ENCODE measurements at regions not wholly inside any gene's neighbourhood (a gene's known extent, or its start where the extent isn't known, plus 50 kb on each side); places are given as distances from the start of the nearest gene placed in this dataset.

GRCh38 chr19:5225486-5226345 lies 114.9 kb downstream of the PTPRS start:
- no peaks in the 10 kb centered on the region for H3K9me2 ChIP-seq (replicated peaks; ENCODE audit: low read length)
- no peak overlapping the region for H3K9ac ChIP-seq (ENCODE audit: low read length)
- H3K4me3 ChIP-seq (ENCODE audit: low read length), result no peak overlapping the region
- H3K9me3 ChIP-seq (ENCODE audit: low read length), result no peaks in the 10 kb centered on the region
- intact Hi-C loops (cut with micrococcal nuclease), result loop anchor here (5.0 kb wide), 2 partner anchors 53 to 178 kb away; no protein-coding TSS in a partner anchor
- no TSS peak for BruUV-seq (replicated peaks)
- H2AFZ ChIP-seq (ENCODE audit: low read length), result no peak overlapping the region
- ChIA-PET CTCF (no interaction called here), POLR2A (ENCODE audit: unreplicated experiment) (no interaction called here)
- peaks cover 15% of the 10 kb centered on the region for H3K4me1 ChIP-seq (ENCODE audit: insufficient read depth, low read length)
- no peak for TF ChIP-seq EZH2phosphoT487 (IDR thresholded peaks at IDR 0.05; ENCODE audit: borderline replicate concordance, low read length)
- TF ChIP-seq CTCF (conservative IDR thresholded peaks at IDR 0.05; ENCODE audit: low read depth, low read length), result peak; percentile 71
- H3K4me2 ChIP-seq (ENCODE audit: low read length), result no peak overlapping the region
- DNase-seq (no peak), ATAC-seq (no peak)
- H3K79me2 ChIP-seq (ENCODE audit: low read length), result no peaks in the 10 kb centered on the region
- no peaks in the 10 kb centered on the region for H3K27me3 ChIP-seq (ENCODE audit: low read length)
- no peaks in the 10 kb centered on the region for H4K20me1 ChIP-seq (ENCODE audit: low read length)
- H3K27ac ChIP-seq (ENCODE audit: low read length), result no peak overlapping the region
- H3F3A ChIP-seq (ENCODE audit: low read length, unreplicated experiment), result peaks cover 5% of the 10 kb centered on the region
- H3K36me3 ChIP-seq (ENCODE audit: low read depth, low read length), result no peaks in the 10 kb centered on the region

- intact Hi-C loops (cut with micrococcal nuclease), result no loop called here
- no TSS peak for BruUV-seq (replicated peaks)
- no peak overlapping the region for H3K27ac ChIP-seq (ENCODE audit: low read length)
- H3K27me3 ChIP-seq (ENCODE audit: low read length), result no peaks in the 10 kb centered on the region
- no peaks in the 10 kb centered on the region for H4K20me1 ChIP-seq (ENCODE audit: low read length)
- no peak overlapping the region for H2AFZ ChIP-seq (ENCODE audit: low read length)
- peaks cover 6% of the 10 kb centered on the region for H3K4me1 ChIP-seq (ENCODE audit: insufficient read depth, low read length)
- ChIA-PET CTCF (no interaction called here), POLR2A (ENCODE audit: unreplicated experiment) (no interaction called here)
- no peaks in the 10 kb centered on the region for H3K9me3 ChIP-seq (ENCODE audit: low read length)
- no peaks in the 10 kb centered on the region for H3K9me2 ChIP-seq (replicated peaks; ENCODE audit: low read length)
- no peak overlapping the region for H3K4me3 ChIP-seq (ENCODE audit: low read length)
- TF ChIP-seq EZH2 (IDR thresholded peaks at IDR 0.05; ENCODE audit: low read length, unreplicated experiment) (no peak), EZH2phosphoT487 (IDR thresholded peaks at IDR 0.05; ENCODE audit: borderline replicate concordance, low read length) (no peak), CTCF (conservative IDR thresholded peaks at IDR 0.05; ENCODE audit: low read depth, low read length) (no peak)
- H3F3A ChIP-seq (ENCODE audit: low read length, unreplicated experiment), result peaks cover 5% of the 10 kb centered on the region
- H3K36me3 ChIP-seq (ENCODE audit: low read depth, low read length), result peaks cover 4% of the 10 kb centered on the region; the same call in 1 of the 2 replicates
- DNase-seq, result no peak
- H3K9ac ChIP-seq (ENCODE audit: low read length), result no peak overlapping the region
- ATAC-seq, result no peak
- H3K4me2 ChIP-seq (ENCODE audit: low read length), result no peak overlapping the region
- no peaks in the 10 kb centered on the region for H3K79me2 ChIP-seq (ENCODE audit: low read length)
Measured at GRCh38 chr19:5224480-5224879, 116.1 kb downstream of the PTPRS start.

GRCh38 chr19:5222821-5223321 lies 117.7 kb downstream of the PTPRS start:
- BruUV-seq (replicated peaks), result no TSS peak

More at GRCh38 chr19:5222821-5223321, 117.7 kb downstream of the PTPRS start:
- POLR2A ChIA-PET (ENCODE audit: unreplicated experiment), result no interaction called here
- Histone ChIP-seq H3K9me3 (ENCODE audit: low read length) (no peaks in the 10 kb centered on the region), H3K4me2 (ENCODE audit: low read length) (no peak overlapping the region), H4K20me1 (ENCODE audit: low read length) (no peaks in the 10 kb centered on the region), H3K27me3 (ENCODE audit: low read length) (no peaks in the 10 kb centered on the region), H3K9me2 (replicated peaks; ENCODE audit: low read length) (no peaks in the 10 kb centered on the region), H3K79me2 (ENCODE audit: low read length) (no peaks in the 10 kb centered on the region), H3K4me3 (ENCODE audit: low read length) (no peak overlapping the region), H3K4me1 (ENCODE audit: insufficient read depth, low read length) (no peaks in the 10 kb centered on the region), H2AFZ (ENCODE audit: low read length) (no peak overlapping the region), H3F3A (ENCODE audit: low read length, unreplicated experiment) (no peaks in the 10 kb centered on the region), H3K36me3 (ENCODE audit: low read depth, low read length) (peaks cover 12% of the 10 kb centered on the region), H3K9ac (ENCODE audit: low read length) (no peak overlapping the region), H3K27ac (ENCODE audit: low read length) (no peak overlapping the region)
- TF ChIP-seq EZH2 (IDR thresholded peaks at IDR 0.05; ENCODE audit: low read length, unreplicated experiment) (no peak), CTCF (conservative IDR thresholded peaks at IDR 0.05; ENCODE audit: low read depth, low read length) (no peak), EZH2phosphoT487 (IDR thresholded peaks at IDR 0.05; ENCODE audit: borderline replicate concordance, low read length) (no peak)
- ATAC-seq (no peak), DNase-seq (no peak)
- CTCF ChIA-PET, result no interaction called here
- intact Hi-C loops (cut with micrococcal nuclease), result no loop called here

Data from PC-3 (cell line).